ENCODE measurements at regions not wholly inside any gene's neighbourhood (a gene's known extent, or its start where the extent isn't known, plus 50 kb on each side); places are given as distances from the start of the nearest gene placed in this dataset.

DNA sequence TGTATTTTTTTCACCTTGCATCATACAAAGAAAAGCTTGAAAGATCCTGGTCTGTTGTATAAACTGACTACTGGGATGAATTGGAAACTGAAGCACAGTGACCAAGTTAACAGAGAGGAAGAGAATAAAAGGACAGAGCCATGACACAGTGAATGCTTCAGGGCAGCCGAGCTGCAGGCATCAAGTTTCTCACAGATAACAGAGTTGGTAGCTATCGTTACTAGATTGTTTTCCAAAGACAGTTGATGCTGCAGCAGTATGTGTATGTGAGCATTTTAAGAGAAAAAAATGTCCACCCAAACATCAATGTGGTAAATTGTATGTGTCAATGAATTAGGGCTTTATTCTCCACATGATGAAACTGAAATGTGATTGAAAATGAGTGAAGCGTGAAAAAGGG lies 1032.7 kb downstream of the ADGRL3 start:
- TF ChIP-seq ZFX (IDR thresholded peaks at IDR 0.05): no peak
- TF ChIP-seq, protein P1, sequence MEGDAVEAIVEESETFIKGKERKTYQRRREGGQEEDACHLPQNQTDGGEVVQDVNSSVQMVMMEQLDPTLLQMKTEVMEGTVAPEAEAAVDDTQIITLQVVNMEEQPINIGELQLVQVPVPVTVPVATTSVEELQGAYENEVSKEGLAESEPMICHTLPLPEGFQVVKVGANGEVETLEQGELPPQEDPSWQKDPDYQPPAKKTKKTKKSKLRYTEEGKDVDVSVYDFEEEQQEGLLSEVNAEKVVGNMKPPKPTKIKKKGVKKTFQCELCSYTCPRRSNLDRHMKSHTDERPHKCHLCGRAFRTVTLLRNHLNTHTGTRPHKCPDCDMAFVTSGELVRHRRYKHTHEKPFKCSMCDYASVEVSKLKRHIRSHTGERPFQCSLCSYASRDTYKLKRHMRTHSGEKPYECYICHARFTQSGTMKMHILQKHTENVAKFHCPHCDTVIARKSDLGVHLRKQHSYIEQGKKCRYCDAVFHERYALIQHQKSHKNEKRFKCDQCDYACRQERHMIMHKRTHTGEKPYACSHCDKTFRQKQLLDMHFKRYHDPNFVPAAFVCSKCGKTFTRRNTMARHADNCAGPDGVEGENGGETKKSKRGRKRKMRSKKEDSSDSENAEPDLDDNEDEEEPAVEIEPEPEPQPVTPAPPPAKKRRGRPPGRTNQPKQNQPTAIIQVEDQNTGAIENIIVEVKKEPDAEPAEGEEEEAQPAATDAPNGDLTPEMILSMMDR (conservative IDR thresholded peaks at IDR 0.05): no peak
- no peak overlapping the region for H3K27ac ChIP-seq

DNA sequence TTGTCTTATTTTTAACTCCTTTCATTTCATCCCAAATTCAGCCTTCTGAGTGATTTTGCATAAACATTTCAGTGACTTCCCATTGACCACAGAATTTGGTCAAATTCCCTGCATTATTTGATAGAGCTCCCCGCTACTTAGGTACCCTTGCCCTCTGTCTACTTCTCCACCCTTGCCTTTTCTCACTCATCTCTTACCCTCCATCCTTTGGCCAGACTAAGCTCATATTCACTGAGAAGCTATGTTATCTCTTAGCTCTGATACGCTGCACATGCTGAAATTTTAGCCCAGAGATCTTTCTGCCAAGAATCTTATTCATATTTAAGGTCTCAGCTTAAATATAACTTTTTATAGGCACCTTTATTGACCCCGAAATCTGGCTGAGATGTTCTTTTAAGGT lies 1031.9 kb downstream of the ADGRL3 start:
- H3K27ac ChIP-seq: no peak overlapping the region
- TF ChIP-seq ZFX (IDR thresholded peaks at IDR 0.05): no peak

DNA sequence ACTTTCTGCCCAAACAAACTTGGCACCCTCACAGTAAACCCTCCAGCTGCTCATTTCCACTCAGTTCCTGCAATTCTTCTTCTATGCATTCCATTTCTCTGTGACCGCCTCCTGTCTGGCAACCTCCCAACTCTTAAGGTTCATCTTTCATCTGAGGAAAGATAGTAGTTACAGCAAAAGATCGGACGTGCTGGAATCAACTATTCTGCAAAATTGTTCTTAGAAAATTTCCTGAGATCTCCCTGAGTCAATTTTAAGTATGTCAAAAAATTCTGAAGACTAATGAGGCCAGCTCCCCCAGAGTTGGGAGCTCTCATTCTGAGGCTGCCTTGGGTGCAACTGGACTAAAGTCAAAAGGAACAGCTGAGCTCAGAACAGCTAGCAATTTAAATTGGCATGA lies 1026.0 kb downstream of the ADGRL3 start:
- no peak for TF ChIP-seq ZFX (IDR thresholded peaks at IDR 0.05)
- TF ChIP-seq, protein P1 (conservative IDR thresholded peaks at IDR 0.05): no peak
- no peak overlapping the region for H3K27ac ChIP-seq

DNA sequence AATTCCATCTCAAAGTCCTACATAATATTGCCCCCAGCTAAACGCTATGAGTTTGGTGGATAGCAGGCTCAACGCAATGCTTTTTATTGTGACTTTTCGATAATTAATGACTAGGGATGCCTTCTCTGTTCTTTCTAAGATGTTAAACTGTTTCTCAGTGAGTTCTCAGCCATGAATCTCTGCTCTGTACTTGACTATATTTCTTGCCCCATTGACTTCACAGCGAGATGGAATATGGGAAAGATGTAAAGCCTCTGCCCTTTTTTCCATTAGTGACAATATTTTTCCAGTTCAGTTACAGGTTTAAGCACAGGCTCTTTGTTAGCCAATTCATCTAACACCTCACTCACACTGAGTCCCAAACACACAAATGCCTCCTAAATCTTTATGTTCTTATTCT lies 1022.0 kb downstream of the ADGRL3 start:
- TF ChIP-seq, protein P1 (conservative IDR thresholded peaks at IDR 0.05): no peak
- TF ChIP-seq ZFX (IDR thresholded peaks at IDR 0.05): no peak
- H3K27ac ChIP-seq: no peak overlapping the region

DNA sequence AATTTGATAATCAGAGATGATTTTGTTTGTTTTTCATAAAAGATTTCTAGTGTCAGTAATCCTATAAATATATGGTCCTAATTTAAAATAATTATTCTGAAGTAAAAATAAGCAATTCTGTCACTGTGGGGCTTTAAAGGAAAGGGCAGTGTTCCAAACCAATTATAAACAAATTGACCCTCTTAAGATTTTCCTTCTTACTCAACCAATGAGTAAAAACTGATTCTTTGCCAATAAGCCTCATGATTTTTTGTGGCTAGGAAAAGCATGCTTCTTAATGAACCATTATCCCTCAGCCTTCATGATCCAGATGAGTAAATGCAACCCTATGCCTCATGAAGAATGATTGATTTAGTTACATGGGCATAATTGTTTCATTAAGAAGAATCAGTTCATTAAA lies 1010.4 kb downstream of the ADGRL3 start:
- no peak for TF ChIP-seq ZFX (IDR thresholded peaks at IDR 0.05)
- TF ChIP-seq, protein P1 (conservative IDR thresholded peaks at IDR 0.05): no peak
- H3K27ac ChIP-seq: no peak overlapping the region

DNA sequence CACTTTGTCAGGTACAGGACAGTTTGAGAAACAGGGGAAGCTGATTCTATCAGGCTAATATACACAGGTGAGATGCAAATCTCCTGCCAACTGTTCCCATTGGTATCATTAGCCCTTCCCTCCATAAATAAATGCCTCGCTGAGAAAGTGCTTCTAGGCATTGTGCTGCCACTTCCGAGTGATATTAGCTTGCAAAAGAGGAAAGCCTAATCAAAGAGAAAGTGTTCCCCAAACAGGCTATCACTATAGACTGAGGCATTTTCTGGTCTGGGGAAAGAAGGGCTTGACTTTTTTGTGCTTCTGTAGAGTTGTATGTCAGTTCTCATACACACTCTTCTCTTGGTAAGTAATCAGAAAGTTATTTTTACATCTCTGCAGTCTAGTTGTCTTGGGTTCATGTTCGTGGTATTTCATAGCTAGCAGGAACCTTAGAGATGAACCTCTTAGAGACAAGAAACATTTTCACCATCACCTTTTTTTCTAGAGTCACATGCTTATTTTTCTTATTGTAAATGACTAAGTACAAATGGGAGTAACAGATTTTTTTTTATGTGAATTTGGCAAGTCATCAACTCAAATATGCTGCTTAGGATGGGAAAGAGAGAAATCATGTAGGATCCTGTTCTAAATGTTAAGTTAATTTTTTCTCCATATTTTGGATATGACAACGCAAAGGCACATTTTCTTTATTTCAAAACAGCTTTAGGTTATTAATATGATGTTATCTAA lies 1009.8 kb downstream of the ADGRL3 start:
- no peak overlapping the region for H3K27ac ChIP-seq
- TF ChIP-seq ZFX (IDR thresholded peaks at IDR 0.05): no peak
- TF ChIP-seq, protein P1 (conservative IDR thresholded peaks at IDR 0.05): no peak

DNA sequence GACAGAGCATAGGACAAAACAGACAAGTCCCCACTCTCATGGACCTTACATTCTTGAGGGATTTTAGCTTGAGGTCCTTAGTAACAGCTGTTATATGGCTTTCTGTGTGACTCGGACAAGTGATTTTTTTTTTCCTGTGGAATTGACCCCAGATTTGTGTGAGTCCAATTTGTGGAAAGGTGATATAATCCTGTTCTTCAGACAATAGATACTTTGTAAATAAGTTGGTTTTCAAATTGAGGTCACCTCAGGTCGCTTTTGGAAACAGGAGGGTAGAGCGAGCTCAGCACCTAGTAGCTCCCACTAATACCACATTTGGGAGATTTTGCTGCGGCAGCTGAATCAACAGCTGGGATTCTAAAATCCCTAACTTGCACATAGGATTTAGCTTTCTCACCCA lies 1008.8 kb downstream of the ADGRL3 start:
- H3K27ac ChIP-seq: no peak overlapping the region
- TF ChIP-seq ZFX (IDR thresholded peaks at IDR 0.05): no peak
- TF ChIP-seq, protein P1 (conservative IDR thresholded peaks at IDR 0.05): no peak

DNA sequence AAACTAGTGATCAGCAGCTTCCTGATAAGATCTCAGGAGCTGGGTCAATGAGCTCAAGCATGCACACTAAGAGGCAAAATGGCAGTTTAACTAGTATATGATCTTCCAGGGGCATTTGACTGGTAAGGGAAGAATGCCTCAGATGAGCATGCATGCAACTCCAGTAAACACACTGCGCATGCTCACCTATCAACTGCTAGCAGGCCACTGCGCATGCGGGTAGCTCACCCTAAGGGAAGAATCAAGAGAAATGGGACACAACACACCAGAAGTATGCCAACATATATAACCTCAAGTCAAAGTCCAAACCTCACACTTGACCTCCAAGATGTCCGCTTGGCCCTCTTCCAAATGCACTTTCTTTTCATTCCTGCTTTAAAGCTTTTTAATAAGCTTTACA lies 1004.0 kb downstream of the ADGRL3 start:
- H3K27ac ChIP-seq: no peak overlapping the region
- TF ChIP-seq, protein P1 (conservative IDR thresholded peaks at IDR 0.05): no peak
- no peak for TF ChIP-seq ZFX (IDR thresholded peaks at IDR 0.05)

All from C4-2B (cell line).